Occipital lobe (tissue), 2 donors: ENCODE measurements at regions not wholly inside any gene's neighbourhood (a gene's known extent, or its start where the extent isn't known, plus 50 kb on each side); places are given as distances from the start of the nearest gene placed in this dataset. TPM values are rescaled to one million over a fixed set of nuclear protein-coding genes. Genes with fewer than 3 reads are reported as not detected.

Experiments
- DNase-seq: peaks from one replicate; lab custom pipeline; 2025; lab: John Stamatoyannopoulos, UW
- small RNA-seq: library from RNA; depleted of rRNA; stranded (forward); fragments of <200 nt; gene quantifications from one replicate; pipeline ENCODE3, GENCODE V24; 2014

DNA sequence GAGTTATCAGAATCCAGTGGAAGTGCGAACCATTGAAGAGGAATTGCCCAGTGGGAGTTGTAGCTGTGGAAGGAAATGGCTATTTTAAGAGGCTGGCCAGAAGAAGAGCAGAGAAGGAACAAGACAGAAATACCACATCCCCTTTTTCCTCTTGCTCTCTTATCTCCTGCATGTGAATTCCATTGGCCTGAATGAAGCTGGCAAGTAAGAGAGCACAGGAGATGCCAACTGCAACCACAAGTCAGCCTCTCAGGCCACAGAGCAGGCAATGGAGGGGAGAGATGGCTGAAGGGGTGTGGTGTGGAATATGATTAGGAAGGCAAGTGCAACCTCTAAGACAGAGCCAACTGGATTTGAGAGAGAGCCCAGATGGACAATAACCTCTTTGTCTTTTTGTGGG is 362.7 kb upstream of the IMPG1 start:
- no peak for DNase-seq

DNA sequence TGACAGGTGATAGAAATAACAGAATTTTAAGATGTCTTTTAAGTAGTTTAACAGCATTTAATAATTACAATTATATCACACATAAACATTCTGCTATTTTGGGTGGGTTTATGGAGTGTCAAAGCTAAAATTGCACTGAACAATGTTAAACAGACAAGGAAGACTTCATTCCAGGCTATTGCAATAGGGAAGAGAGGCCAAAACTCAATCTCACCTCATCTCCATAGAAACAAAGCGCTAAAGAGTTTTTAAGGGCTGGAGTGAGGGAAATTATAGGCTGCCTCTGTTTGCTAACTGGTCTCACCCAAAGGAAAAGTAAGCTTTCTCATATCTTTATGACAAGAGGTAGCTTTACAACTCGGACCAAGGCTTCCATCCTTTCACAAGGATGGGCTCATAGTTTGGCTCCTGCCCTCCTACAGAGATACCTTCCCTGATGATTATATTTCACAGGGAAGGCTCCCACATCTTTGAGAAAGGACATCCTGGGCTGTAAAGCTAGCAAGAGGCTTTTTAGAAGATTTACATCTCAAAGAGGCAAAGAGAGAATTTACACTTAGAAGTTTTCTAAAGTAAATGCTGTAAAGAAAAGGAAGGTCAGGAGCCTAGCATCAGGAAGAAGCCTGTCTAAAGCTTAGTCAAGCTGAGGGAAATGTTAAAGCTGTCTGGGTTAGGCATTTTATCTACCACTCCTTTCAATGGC is 350.2 kb upstream of the IMPG1 start:
- DNase-seq = no peak

DNA sequence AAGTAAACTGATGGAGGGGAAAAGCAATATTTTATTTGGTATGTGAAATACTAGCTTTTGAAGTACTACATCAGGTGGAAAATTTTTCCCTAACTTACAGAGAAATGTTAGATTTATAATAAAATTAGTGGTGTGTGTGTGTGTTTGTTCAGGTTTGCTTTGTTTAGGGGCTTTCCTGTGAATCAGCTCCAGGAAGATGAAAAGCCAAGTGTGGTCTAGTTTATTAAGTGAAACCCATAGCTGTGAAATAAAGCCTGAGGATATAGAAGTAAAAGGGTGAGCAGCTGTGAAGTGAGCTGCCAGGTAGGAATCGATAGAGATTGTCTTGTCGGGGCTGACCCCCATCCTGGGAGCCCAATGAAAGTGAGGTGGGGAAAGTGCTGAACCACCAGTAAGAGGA is 347.6 kb upstream of the IMPG1 start:
- DNase-seq = no peak

DNA sequence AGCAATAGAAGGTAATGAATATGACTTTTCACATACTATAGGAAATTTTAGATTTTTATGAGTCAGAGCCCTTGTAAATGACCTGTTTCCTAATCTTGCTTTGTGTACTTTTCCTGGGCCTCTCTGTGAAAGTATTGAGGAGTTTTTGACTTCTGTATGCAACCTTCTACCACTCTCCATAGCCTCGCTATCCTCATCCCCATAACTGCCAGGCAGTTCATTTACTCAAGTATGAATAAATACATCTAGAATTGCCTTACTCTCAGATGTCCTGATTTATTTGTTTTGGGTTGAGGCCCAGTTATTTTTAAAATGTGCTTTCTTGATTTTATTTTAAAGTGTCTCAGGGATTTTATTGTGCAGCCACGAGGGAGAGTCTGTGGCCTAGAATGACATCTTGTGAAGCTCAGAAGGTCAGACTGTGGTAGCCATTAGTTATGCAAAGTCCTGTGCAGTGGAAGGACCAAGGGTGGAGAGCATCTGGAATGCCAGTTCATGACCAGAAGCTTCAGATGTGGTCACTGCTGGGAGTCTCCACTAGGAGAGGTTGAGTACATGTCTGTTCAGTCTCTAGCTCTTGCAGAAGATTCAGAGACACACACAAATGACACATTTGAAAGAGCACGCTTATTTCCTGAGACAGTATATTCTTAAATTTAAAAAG is 346.2 kb upstream of the IMPG1 start:
- no peak for DNase-seq

DNA sequence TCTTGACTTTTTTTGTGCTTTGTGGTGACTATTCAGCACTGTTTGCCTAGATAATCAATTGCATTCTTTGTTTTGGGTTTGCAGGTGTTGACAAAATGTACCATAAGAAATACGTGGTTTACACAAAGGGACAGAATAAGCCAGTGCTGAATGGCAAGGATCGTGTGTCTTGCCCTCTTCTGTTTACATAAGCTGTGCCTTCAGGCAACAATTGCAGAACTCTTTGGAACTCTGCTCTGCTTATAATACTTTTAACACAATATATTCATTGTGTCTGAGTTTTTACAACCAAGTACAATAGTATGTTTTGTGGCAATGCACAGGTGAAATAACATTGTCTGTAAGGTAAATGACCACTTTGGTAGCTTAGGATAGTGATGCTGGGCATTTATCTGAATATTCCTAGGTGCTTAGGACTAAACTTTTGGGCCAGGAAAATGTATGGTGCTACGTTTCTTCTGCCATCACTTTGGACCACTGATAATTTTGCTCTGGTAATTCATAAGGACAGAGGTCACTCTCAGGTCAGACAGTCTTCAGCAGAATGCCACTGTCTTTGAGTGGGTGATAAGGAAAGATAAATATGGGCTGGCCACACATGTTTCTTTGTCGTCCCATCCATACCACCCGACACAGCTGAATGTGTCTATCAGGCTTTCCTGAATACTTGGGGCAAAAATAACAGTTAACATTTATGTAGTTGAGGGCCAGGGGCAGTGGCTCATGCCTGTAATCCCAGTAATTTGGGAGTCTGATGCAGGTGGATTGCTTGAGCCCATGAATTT is 344.6 kb upstream of the IMPG1 start:
- DNase-seq = no peak

DNA sequence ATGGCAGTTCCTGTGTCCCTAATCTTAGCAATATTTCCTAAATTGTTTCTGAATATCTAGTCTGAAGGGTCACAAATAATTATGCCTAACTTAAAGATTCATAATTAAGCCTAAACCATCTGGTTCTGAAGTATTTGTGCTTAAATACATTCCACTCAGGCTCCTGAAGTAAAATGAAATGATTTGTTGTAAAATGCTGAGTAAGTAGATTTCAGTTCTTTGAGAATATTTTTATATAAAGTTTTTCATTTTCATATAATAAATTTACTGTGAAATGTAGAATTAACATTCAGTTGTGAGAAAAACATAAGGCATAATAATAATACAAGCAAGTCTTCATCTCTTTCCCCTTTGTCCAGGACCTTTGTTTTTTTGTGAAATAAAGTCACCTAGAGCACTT is 330.6 kb upstream of the IMPG1 start:
- no peak for DNase-seq

DNA sequence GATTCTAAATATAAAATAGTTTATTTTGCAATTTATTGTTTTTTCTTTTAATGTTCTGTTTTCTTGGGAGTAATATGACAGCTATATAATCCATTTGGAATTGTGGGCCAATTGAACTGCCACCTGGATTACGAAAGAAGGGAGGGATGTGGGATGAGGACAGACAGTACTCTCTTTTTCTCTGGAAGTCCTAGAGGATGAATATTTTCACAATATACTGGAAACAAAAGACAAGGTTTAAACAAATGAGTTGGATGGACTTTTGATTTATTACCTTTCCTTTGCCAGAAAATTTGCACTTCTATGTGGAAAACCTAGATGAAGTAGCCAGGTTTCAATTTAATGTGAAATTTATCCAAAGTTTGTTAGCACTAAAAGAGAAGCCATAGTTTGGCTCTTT is 325.5 kb upstream of the IMPG1 start:
- DNase-seq = no peak

DNA sequence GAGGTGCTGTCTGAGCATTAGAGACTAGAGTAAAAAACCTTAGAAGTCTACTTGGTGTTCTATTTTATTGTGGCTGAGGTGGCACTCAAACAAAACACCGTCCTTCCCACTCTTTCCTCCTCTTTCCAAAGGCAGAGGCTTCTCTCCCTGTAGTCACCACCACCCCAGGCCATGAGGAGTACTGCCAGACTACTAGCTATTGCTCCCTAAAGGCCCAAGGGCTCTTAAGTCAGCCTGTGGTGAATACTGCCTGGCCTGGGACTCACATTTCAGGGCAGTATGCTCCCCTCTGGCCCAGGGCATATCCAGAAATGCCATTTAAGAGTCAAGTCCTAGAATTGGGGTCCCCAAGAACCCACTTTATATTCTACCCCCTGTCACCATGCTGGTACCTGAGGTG is 309.7 kb upstream of the IMPG1 start:
- no peak for DNase-seq

DNA sequence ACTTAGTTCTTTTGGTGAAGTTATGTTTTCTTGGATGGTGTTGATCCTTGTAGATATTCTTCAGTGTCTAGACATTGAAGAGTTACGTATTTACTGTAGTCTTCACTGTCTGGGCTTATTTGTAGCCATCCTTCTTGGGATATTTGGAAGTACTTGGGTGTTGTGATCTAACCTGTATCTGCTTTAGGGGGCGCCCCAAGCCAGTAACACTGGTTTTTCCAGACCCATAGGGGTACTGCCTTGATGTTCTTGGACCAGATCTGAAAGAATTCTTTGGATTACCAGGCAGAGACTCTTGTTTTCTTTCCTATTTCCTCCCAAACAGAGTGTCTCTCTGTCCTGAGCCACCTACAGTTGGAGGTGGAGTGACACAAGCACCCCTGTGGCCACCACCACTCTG is 309.1 kb upstream of the IMPG1 start:
- DNase-seq = no peak

DNA sequence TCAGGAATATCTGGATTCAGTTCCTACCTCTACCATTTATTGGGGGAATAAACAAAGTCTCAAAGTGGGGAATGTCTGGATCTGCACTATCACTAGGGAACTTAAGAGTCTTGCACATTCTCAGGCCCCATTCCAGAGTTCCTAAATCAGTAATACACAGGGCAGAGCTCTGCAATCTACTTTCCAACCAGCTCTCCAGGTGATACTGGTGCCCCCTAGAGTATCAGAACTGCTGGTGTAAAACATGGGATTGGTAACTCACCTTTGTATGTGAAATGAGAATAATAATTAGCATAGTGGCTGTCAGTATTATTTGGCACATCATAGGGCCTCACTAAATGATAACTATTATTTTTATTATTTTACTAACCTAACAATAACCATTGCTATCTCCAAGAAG is 278.8 kb upstream of the IMPG1 start:
- DNase-seq = no peak

DNA sequence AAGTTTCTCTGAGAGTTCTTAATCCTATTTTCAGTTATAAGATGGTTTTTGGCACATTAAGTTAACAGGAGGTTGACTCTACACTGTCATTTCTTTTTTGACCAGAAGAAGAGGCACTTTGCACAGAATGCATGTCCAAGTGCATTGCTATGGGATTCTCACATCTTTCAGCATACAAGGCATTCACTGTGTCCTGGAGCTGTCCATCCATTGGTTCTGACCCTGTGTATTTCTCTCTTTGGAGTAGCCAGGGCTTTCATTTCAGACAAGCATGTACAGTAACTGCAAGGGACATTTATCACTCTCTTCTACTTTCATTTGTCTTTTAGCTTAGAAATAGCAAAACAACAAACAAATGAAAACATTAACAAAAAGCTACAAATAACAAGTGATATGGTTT is 275.1 kb upstream of the IMPG1 start:
- DNase-seq = no peak

DNA sequence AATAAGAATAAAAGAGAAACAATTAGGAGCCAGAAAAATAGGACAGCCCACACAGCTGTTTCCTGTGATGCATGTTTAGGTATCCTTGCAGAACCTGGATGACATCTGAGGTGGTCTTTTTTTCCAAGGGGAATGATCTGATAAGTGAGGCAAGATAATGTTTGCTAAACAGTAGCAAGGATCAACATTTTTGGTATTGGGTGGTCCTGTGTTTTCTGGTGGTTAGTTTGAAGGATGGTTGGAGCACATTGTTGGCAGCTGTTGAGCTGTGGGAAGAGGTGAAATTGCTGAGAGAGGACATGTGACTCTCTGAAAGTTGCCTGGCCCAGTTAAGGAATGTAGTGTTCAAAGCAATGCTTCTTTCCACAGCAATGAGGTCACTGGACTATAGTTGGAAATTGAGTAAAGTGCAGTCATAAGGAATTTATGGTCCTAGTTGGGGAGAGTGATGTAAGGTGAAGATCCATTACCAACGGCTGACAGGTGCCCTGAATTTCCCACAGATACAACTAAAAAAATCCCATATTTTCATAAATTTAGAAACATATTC is 270.2 kb upstream of the IMPG1 start:
- no peak for DNase-seq

DNA sequence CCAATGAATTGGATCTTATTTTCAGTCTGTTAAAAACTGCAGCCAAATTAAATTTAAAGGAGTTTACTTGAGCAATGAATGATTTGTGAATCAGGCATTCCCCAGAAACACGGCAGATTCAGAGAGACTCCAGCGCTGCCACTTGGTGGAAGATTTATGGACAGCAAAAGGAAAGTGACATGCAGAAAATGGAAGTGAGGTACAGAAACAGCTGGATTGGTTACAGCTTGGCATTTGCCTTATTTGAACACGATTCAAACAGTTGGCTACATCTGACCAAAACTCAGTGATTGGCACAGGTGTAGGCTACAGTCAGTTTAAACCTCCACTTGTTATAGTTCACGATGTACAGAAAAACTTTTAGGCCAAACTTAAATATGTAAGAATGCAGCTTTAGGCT is 257.6 kb upstream of the IMPG1 start:
- DNase-seq = no peak

DNA sequence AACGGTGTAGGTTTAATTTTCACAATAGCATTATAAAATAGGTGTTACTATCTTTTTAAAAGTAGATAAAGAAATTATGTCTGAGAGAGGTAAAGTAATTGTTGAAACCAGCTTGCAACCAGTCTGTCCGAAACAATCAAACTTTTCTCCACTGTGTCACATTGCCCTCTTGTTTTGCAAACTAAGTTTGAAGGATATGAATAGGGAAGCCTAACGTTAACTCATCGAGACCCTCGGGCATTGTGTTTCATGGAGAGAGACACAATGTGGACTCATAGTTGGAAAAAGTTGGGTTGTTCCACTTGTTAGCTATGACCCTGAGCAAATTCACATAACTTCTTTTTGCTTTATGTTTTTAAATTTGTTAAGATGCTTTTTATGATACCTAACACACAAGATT is 254.4 kb upstream of the IMPG1 start:
- no peak for DNase-seq

Small RNA genes lying in the stretch of these regions (small RNA-seq; reads per million reads assigned to genes)
- gene AL365222.1 (not detected), gene RNU6-261P (not detected), gene RNU6-84P (not detected)
